GM19397 (cell line): ENCODE measurements at regions not wholly inside any gene's neighbourhood (a gene's known extent, or its start where the extent isn't known, plus 50 kb on each side); places are given as distances from the start of the nearest gene placed in this dataset.

Experiments used
- ATAC-seq: cut with Tn5 transposase; IDR thresholded peaks from one replicate; pipeline ENCODE4 v1.9.1; 2021; ENCODE audit warnings: mild to moderate bottlenecking, moderate library complexity; ENCODE audit not compliant: unreplicated experiment

- no peak for ATAC-seq
These were observed 176.2 kb downstream of the IRX2 start for GRCh38 chr5:2575292-2575691.

- ATAC-seq, result no peak
These were observed 177.3 kb downstream of the IRX2 start for GRCh38 chr5:2574155-2574554.

- ATAC-seq, result no peak
These were observed 180.9 kb downstream of the IRX2 start for GRCh38 chr5:2570586-2570985.

- ATAC-seq, result no peak
These were observed 181.5 kb downstream of the IRX2 start for GRCh38 chr5:2569774-2570542.

GRCh38 chr5:2569176-2569575 lies 182.3 kb downstream of the IRX2 start:
- ATAC-seq, result no peak

GRCh38 chr5:2566284-2566683 lies 185.2 kb downstream of the IRX2 start:
- ATAC-seq, result no peak

GRCh38 chr5:2565147-2565546 lies 186.3 kb downstream of the IRX2 start:
- no peak for ATAC-seq

- no peak for ATAC-seq
These were observed 188.4 kb downstream of the IRX2 start for GRCh38 chr5:2563046-2563445.

- no peak for ATAC-seq
These were observed 189.4 kb downstream of the IRX2 start for GRCh38 chr5:2562036-2562435.

GRCh38 chr5:2560435-2560834 lies 191.0 kb downstream of the IRX2 start:
- ATAC-seq, result no peak

GRCh38 chr5:2557435-2557834 lies 194.0 kb downstream of the IRX2 start:
- no peak for ATAC-seq

GRCh38 chr5:2556375-2556966 lies 195.0 kb downstream of the IRX2 start:
- no peak for ATAC-seq

GRCh38 chr5:2553611-2554010 lies 197.9 kb downstream of the IRX2 start:
- no peak for ATAC-seq

- ATAC-seq, result no peak
These were observed 201.0 kb downstream of the IRX2 start for GRCh38 chr5:2550509-2550908.

- no peak for ATAC-seq
These were observed 201.6 kb downstream of the IRX2 start for GRCh38 chr5:2549900-2550299.

GRCh38 chr5:2549354-2549753 lies 202.1 kb downstream of the IRX2 start:
- no peak for ATAC-seq

- ATAC-seq, result no peak
These were observed 204.5 kb downstream of the IRX2 start for GRCh38 chr5:2546938-2547337.

GRCh38 chr5:2544003-2544402 lies 207.5 kb downstream of the IRX2 start:
- ATAC-seq, result no peak

- ATAC-seq, result no peak
These were observed 208.7 kb downstream of the IRX2 start for GRCh38 chr5:2542821-2543220.

GRCh38 chr5:2542026-2542425 lies 209.5 kb downstream of the IRX2 start:
- ATAC-seq, result no peak

- no peak for ATAC-seq
These were observed 213.3 kb downstream of the IRX2 start for GRCh38 chr5:2538169-2538568.

- no peak for ATAC-seq
These were observed 213.9 kb downstream of the IRX2 start for GRCh38 chr5:2537378-2538145.
